SK-N-MC (cell line): ENCODE measurements at regions not wholly inside any gene's neighbourhood (a gene's known extent, or its start where the extent isn't known, plus 50 kb on each side); places are given as distances from the start of the nearest gene placed in this dataset.

ENCODE experiments used
- EZH2 ChIP-seq: fragments of 200-600 bp; sonication (generic); IDR thresholded peaks from one replicate; pipeline ENCODE4 v1.6.1; 2017; ENCODE audit warnings: antibody characterized with exemption
- POLR2AphosphoS5 ChIP-seq: IDR thresholded peaks from 2 replicates; pipeline ENCODE4 v1.6.1; 2012; ENCODE audit warnings: mild to moderate bottlenecking, low read depth, low read length, borderline replicate concordance

- no peak for TF ChIP-seq EZH2
- TF ChIP-seq POLR2AphosphoS5, result no peak
Observed at GRCh38 chr10:113986316-113986715, 57.4 kb upstream of the ADRB1 start.
